ENCODE measurements at regions not wholly inside any gene's neighbourhood (a gene's known extent, or its start where the extent isn't known, plus 50 kb on each side); places are given as distances from the start of the nearest gene placed in this dataset.

GRCh38 chr3:177483182-177483967, 286.1 kb upstream of the TBL1XR1 start:
- TF ChIP-seq CTCF (IDR thresholded peaks at IDR 0.05; ENCODE audit: insufficient read depth, missing control alignments), result peak; percentile 2
- DNase-seq (ENCODE audit: insufficient read length, low spot score) (no peak), FAIRE-seq (no peak)

- TF ChIP-seq CTCF (IDR thresholded peaks at IDR 0.05; ENCODE audit: insufficient read depth, missing control alignments), result no peak
- FAIRE-seq (no peak), DNase-seq (ENCODE audit: insufficient read length, low spot score) (no peak)
Measured at GRCh38 chr3:177484206-177484605, 286.9 kb upstream of the TBL1XR1 start.

GRCh38 chr3:177484926-177485325, 287.6 kb upstream of the TBL1XR1 start:
- TF ChIP-seq CTCF (IDR thresholded peaks at IDR 0.05; ENCODE audit: insufficient read depth, missing control alignments), result no peak
- FAIRE-seq, result no peak
- no peak for DNase-seq (ENCODE audit: insufficient read length, low spot score)

GRCh38 chr3:177487635-177488186, 290.4 kb upstream of the TBL1XR1 start:
- FAIRE-seq, result no peak
- DNase-seq (ENCODE audit: insufficient read length, low spot score), result no peak
- TF ChIP-seq CTCF (IDR thresholded peaks at IDR 0.05; ENCODE audit: insufficient read depth, missing control alignments), result no peak

- no peak for DNase-seq (ENCODE audit: insufficient read length, low spot score)
- TF ChIP-seq CTCF (IDR thresholded peaks at IDR 0.05; ENCODE audit: insufficient read depth, missing control alignments), result no peak
- FAIRE-seq, result no peak
Measured at GRCh38 chr3:177488740-177489139, 291.5 kb upstream of the TBL1XR1 start.

- FAIRE-seq (no peak), DNase-seq (ENCODE audit: insufficient read length, low spot score) (no peak)
- TF ChIP-seq CTCF (IDR thresholded peaks at IDR 0.05; ENCODE audit: insufficient read depth, missing control alignments), result no peak
Measured at GRCh38 chr3:177490626-177491025, 293.3 kb upstream of the TBL1XR1 start.
